A549 (cell line): ENCODE measurements at regions not wholly inside any gene's neighbourhood (a gene's known extent, or its start where the extent isn't known, plus 50 kb on each side); places are given as distances from the start of the nearest gene placed in this dataset.

Experiments
- ATAC-seq, 2 experiments: fragments of 200-7000 bp in 1 of 2; fragments of >200 bp in 1 of 2; cut with Nextera tagmentation in 1 of 2; cut with Tn5 transposase in 1 of 2; 3 replicates each; pipeline versions ENCODE4 v1.8.0 to v1.9.1; 2018 to 2020; ENCODE audit warnings: mild to moderate bottlenecking in 1 of 2, moderate library complexity in 1 of 2
- CTCF ChIA-PET: fragments of 300-600 bp; sonication (Branson Sonifier 250); formaldehyde crosslinking; extraction: SDS; loops from one replicate; lab custom pipeline; 2021; ENCODE audit warnings: antibody characterized with exemption, inconsistent platforms; lab: Yijun Ruan, JAX
- POLR2A ChIA-PET: fragments of 350-600 bp; formaldehyde crosslinking; extraction: SDS; loops from one replicate; lab custom pipeline; 2021; ENCODE audit warnings: antibody characterized with exemption, inconsistent platforms; lab: Yijun Ruan, JAX
- DNase-seq, 2 experiments: peaks; one replicate each; pipeline versions ENCODE4 v3.0.0 to v3.0.0-alpha.2; 2011 to 2016; ENCODE audit warnings: low read depth in 1 of 2, low spot score in 1 of 2
- FAIRE-seq: peaks from 2 replicates; lab custom pipeline; 2011; peaks lifted over from hg19 to GRCh38; lab: Jason Lieb, UNC
- H3K27ac ChIP-seq, 2 experiments: fragments of >200 bp; sonication (Bioruptor Twin); formaldehyde crosslinking; 3 replicates each; pipeline ENCODE4 v1.5.1; 2016 to 2017
- H3K4me1 ChIP-seq: fragments of >200 bp; sonication (Bioruptor Twin); formaldehyde crosslinking; 3 replicates; pipeline ENCODE4 v1.6.1; 2016
- H3K4me2 ChIP-seq: fragments of >200 bp; sonication (Bioruptor Twin); formaldehyde crosslinking; 3 replicates; pipeline ENCODE4 v1.6.1; 2016
- H3K4me3 ChIP-seq: fragments of >200 bp; sonication (Bioruptor Twin); formaldehyde crosslinking; 3 replicates; pipeline ENCODE4 v1.5.1; 2016
- H3K9me3 ChIP-seq: fragments of >200 bp; sonication (Bioruptor Twin); formaldehyde crosslinking; 3 replicates; pipeline ENCODE4 v1.6.1; 2016
- BCL3 ChIP-seq: fragments of >200 bp; sonication (Bioruptor Twin); formaldehyde crosslinking; IDR thresholded peaks from 3 replicates; pipeline ENCODE4 v1.6.1; 2016
- BHLHE40 ChIP-seq: IDR thresholded peaks from 2 replicates; pipeline ENCODE4 v1.6.1; 2012; ENCODE audit warnings: low read depth, low read length, inconsistent platforms
- CBX2 ChIP-seq: fragments of 200-600 bp; sonication (generic); IDR thresholded peaks from 2 replicates; pipeline ENCODE4 v1.6.1; 2016; ENCODE audit warnings: low read depth, mild to moderate bottlenecking, borderline replicate concordance
- CBX8 ChIP-seq: fragments of 200-600 bp; sonication (generic); IDR thresholded peaks from 2 replicates; pipeline ENCODE4 v1.6.1; 2016
- CEBPB ChIP-seq, 2 experiments: fragments of >200 bp in 1 of 2; sonication (Bioruptor Twin) in 1 of 2; formaldehyde crosslinking in 1 of 2; IDR thresholded peaks; 2 replicates each; pipeline ENCODE4 v1.6.1; 2012 to 2016
- EHF ChIP-seq: fragments of 250-450 bp; sonication (Bioruptor Pico); IDR thresholded peaks from 2 replicates; pipeline ENCODE4 v1.5.0; 2020; ENCODE audit warnings: mild to moderate bottlenecking
- EHMT2 ChIP-seq: fragments of 200-600 bp; sonication (generic); IDR thresholded peaks from 2 replicates; pipeline ENCODE4 v1.6.1; 2016; ENCODE audit warnings: antibody characterized with exemption, low read depth, mild to moderate bottlenecking, moderate library complexity
- ELK1 ChIP-seq: fragments of 150-350 bp; IDR thresholded peaks from 2 replicates; pipeline ENCODE4 v1.6.1; 2014; ENCODE audit warnings: low read depth, mild to moderate bottlenecking, low read length
- EP300 ChIP-seq, 2 experiments: fragments of >200 bp; sonication (Bioruptor Twin); formaldehyde crosslinking; IDR thresholded peaks; 2 replicates in 1 of 2; 3 replicates in 1 of 2; pipeline ENCODE4 v1.6.1; 2016 to 2017
- FOSB ChIP-seq: fragments of 250-450 bp; sonication (Bioruptor Pico); IDR thresholded peaks from 2 replicates; pipeline ENCODE4 v1.5.0; 2020; ENCODE audit warnings: mild to moderate bottlenecking, moderate library complexity
- FOXS1 ChIP-seq: fragments of 250-450 bp; sonication (Bioruptor Pico); IDR thresholded peaks from 2 replicates; pipeline ENCODE4 v1.5.0; 2020; ENCODE audit warnings: mild to moderate bottlenecking, moderate library complexity
- GATA3 ChIP-seq: IDR thresholded peaks from 2 replicates; pipeline ENCODE4 v1.6.1; 2012; ENCODE audit warnings: borderline replicate concordance
- HDAC2 ChIP-seq: fragments of 200-600 bp; sonication (generic); IDR thresholded peaks from 2 replicates; pipeline ENCODE4 v1.6.1; 2016
- HOXA7 ChIP-seq: fragments of 250-450 bp; sonication (Bioruptor Pico); IDR thresholded peaks from 2 replicates; pipeline ENCODE4 v1.5.0; 2020; ENCODE audit warnings: mild to moderate bottlenecking, moderate library complexity
- HOXB13 ChIP-seq: fragments of 250-450 bp; sonication (Bioruptor Pico); IDR thresholded peaks from 2 replicates; pipeline ENCODE4 v1.5.0; 2020; ENCODE audit warnings: low read depth, mild to moderate bottlenecking, moderate library complexity
- HOXB5 ChIP-seq: fragments of 250-450 bp; sonication (Bioruptor Pico); IDR thresholded peaks from 2 replicates; pipeline ENCODE4 v1.5.0; 2020; ENCODE audit warnings: mild to moderate bottlenecking, moderate library complexity
- KDM1A ChIP-seq: fragments of 200-600 bp; sonication (generic); IDR thresholded peaks from 2 replicates; pipeline ENCODE4 v1.6.1; 2016; ENCODE audit warnings: low read depth, mild to moderate bottlenecking
- MAX ChIP-seq: IDR thresholded peaks from 2 replicates; pipeline ENCODE4 v1.6.1; 2012
- NFE2L2 ChIP-seq: fragments of 150-350 bp; conservative IDR thresholded peaks from 2 replicates; pipeline ENCODE4 v1.6.1; 2014; ENCODE audit warnings: low read length
- NPAS2 ChIP-seq: fragments of 250-450 bp; sonication (Bioruptor Pico); IDR thresholded peaks from 2 replicates; pipeline ENCODE4 v1.8.0; 2022; ENCODE audit warnings: mild to moderate bottlenecking, moderate library complexity, borderline replicate concordance
- NR3C1 ChIP-seq: fragments of >200 bp; sonication (Bioruptor Twin); formaldehyde crosslinking; IDR thresholded peaks from 3 replicates; pipeline ENCODE4 v1.6.1; 2017
- RAD21 ChIP-seq, 2 experiments: fragments of >200 bp in 1 of 2; sonication (Bioruptor Twin) in 1 of 2; formaldehyde crosslinking in 1 of 2; IDR thresholded peaks in 1 of 2; conservative IDR thresholded peaks in 1 of 2; 2 replicates in 1 of 2; 3 replicates in 1 of 2; pipeline ENCODE4 v1.6.1; 2012 to 2018; ENCODE audit warnings: inconsistent platforms in 1 of 2
- RARB ChIP-seq: fragments of 250-450 bp; sonication (Bioruptor Pico); IDR thresholded peaks from 2 replicates; pipeline ENCODE4 v1.8.0; 2021; ENCODE audit warnings: mild to moderate bottlenecking, moderate library complexity
- ZC3H11A ChIP-seq: fragments of 450-650 bp; IDR thresholded peaks from 2 replicates; pipeline ENCODE4 v1.6.1; 2014; ENCODE audit warnings: antibody characterized with exemption, mild to moderate bottlenecking
- ZSCAN20 ChIP-seq: fragments of 250-450 bp; sonication (Bioruptor Pico); IDR thresholded peaks from 2 replicates; pipeline ENCODE4 v1.8.0; 2022; ENCODE audit warnings: mild to moderate bottlenecking, moderate library complexity
- WGBS: methylation state at CpG from one replicate; pipeline ENCODE4 v1.1.6; 2017; ENCODE audit errors: missing lambda C conversion rate; 5-methylcytosine and 5-hydroxymethylcytosine counted together

GRCh38 chr5:163660486-163660885 lies 155.1 kb downstream of the MAT2B start:
- WGBS: 0% methylated on average over 1 of the region's 1 CpG
- H3K4me2 ChIP-seq: no peak overlapping the region
- no peak overlapping the region for H3K27ac ChIP-seq
- POLR2A ChIA-PET: no interaction called here
- CTCF ChIA-PET: interaction anchor here (0.6 kb wide), 1 partner anchor 350 kb away, joined by 3 read pairs; no protein-coding TSS in a partner anchor
- DNase-seq: no peak
- no peak for FAIRE-seq
- no peak for TF ChIP-seq HOXA7
- no peaks in the 10 kb centered on the region for H3K9me3 ChIP-seq
- ATAC-seq: no peak
- H3K4me3 ChIP-seq: no peak overlapping the region
- no peaks in the 10 kb centered on the region for H3K4me1 ChIP-seq

- Histone ChIP-seq H3K4me3 (no peak overlapping the region), H3K9me3 (no peaks in the 10 kb centered on the region), H3K27ac (no peak overlapping the region), H3K4me2 (no peak overlapping the region), H3K4me1 (no peaks in the 10 kb centered on the region)
- TF ChIP-seq HDAC2 (no peak), CBX2 (no peak), ELK1 (no peak), ZC3H11A (no peak), KDM1A (no peak)
- WGBS: 0% methylated on average over 1 of the region's 1 CpG
- FAIRE-seq: no peak
- no peak for DNase-seq
- ATAC-seq: no peak
- ChIA-PET POLR2A (no interaction called here), CTCF (no interaction called here)
Observed at GRCh38 chr5:163661360-163661759, 155.9 kb downstream of the MAT2B start.

GRCh38 chr5:163670036-163670435 lies 164.6 kb downstream of the MAT2B start:
- TF ChIP-seq ZC3H11A: no peak
- no peak for TF ChIP-seq EHMT2
- no peak for TF ChIP-seq CBX8
- TF ChIP-seq RARB (CRISPR knock-in tag): no peak
- H3K27ac ChIP-seq: no peak overlapping the region
- POLR2A ChIA-PET: no interaction called here
- no peak for FAIRE-seq
- H3K4me1 ChIP-seq: no peaks in the 10 kb centered on the region
- CTCF ChIA-PET: no interaction called here
- no peaks in the 10 kb centered on the region for H3K9me3 ChIP-seq
- H3K4me3 ChIP-seq: no peak overlapping the region
- DNase-seq: no peak
- ATAC-seq: no peak
- H3K4me2 ChIP-seq: no peak overlapping the region

- no peaks in the 10 kb centered on the region for H3K9me3 ChIP-seq
- ChIA-PET CTCF (no interaction called here), POLR2A (no interaction called here)
- WGBS: 36% methylated on average over 2 of the region's 2 CpGs
- no peaks in the 10 kb centered on the region for H3K4me1 ChIP-seq
- no peak overlapping the region for H3K4me3 ChIP-seq
- no peak for DNase-seq
- no peak for FAIRE-seq
- ATAC-seq: no peak
- no peak for TF ChIP-seq MAX
- no peak for TF ChIP-seq CBX2
- TF ChIP-seq EHF (CRISPR knock-in tag): no peak
- no peak for TF ChIP-seq BCL3
- no peak for TF ChIP-seq RAD21 (conservative IDR thresholded peaks at IDR 0.05 in 1 of 2, IDR thresholded peaks at IDR 0.05 in 1 of 2)
- no peak for TF ChIP-seq BHLHE40
- TF ChIP-seq NPAS2 (CRISPR knock-in tag): no peak
- TF ChIP-seq EP300 (IDR thresholded peaks at IDR 0.05): no peak
- TF ChIP-seq FOSB (CRISPR knock-in tag): no peak
- no peak for TF ChIP-seq CBX8
- no peak for TF ChIP-seq HOXB13 (CRISPR knock-in tag)
- TF ChIP-seq FOXS1 (CRISPR knock-in tag): no peak
- no peak for TF ChIP-seq GATA3
- TF ChIP-seq ZSCAN20: no peak
- no peak for TF ChIP-seq CEBPB (IDR thresholded peaks at IDR 0.05)
- no peak for TF ChIP-seq NFE2L2
- TF ChIP-seq HOXB5 (CRISPR knock-in tag): no peak
- TF ChIP-seq NR3C1: no peak
- no peak overlapping the region for H3K27ac ChIP-seq
- no peak overlapping the region for H3K4me2 ChIP-seq
Observed at GRCh38 chr5:163677092-163677491, 171.7 kb downstream of the MAT2B start.
